ENCODE measurements at regions not wholly inside any gene's neighbourhood (a gene's known extent, or its start where the extent isn't known, plus 50 kb on each side); places are given as distances from the start of the nearest gene placed in this dataset.
A peak's percentile ranks its signal among the peaks of the same experiment; 100 is the strongest.

DNA sequence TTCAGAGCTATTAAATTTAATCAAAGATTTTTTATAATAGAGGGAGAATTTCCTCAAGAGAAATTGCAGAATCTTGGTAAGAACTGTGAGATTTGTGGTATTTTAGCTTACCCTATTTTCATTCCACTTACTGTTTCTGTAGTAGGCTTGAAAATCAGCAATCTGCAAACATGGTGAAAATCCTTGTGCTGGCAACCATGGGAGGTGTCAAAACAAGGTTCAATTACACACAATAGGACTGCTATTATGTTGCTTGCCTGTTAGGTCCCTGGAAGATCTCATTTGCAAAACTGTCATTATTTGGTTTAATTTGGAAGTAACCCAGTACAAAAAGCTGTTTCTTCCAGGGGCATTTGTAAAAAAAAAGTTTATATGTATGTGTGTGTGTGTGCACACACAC, 662.8 kb upstream of the SLITRK6 start:
- H3K27me3 ChIP-seq (ENCODE audit: control insufficient read depth, insufficient read depth, low read length): no peaks in the 10 kb centered on the region
- DNase-seq: no peak
- intact Hi-C loops (cut with DNase I): no loop called here
- H3K27ac ChIP-seq (ENCODE audit: low read depth in 2 of 2, low read length in 2 of 2): no peak overlapping the region
- H3K4me1 ChIP-seq (ENCODE audit: control insufficient read depth in 2 of 3, insufficient read depth in 2 of 3, low read depth in 1 of 3, low read length in 3 of 3): no peaks in the 10 kb centered on the region
- no peaks in the 10 kb centered on the region for H3K36me3 ChIP-seq (ENCODE audit: control insufficient read depth in 2 of 3, insufficient read depth in 3 of 3, low read length in 3 of 3)
- no peak for FAIRE-seq
- TF ChIP-seq, protein P1, sequence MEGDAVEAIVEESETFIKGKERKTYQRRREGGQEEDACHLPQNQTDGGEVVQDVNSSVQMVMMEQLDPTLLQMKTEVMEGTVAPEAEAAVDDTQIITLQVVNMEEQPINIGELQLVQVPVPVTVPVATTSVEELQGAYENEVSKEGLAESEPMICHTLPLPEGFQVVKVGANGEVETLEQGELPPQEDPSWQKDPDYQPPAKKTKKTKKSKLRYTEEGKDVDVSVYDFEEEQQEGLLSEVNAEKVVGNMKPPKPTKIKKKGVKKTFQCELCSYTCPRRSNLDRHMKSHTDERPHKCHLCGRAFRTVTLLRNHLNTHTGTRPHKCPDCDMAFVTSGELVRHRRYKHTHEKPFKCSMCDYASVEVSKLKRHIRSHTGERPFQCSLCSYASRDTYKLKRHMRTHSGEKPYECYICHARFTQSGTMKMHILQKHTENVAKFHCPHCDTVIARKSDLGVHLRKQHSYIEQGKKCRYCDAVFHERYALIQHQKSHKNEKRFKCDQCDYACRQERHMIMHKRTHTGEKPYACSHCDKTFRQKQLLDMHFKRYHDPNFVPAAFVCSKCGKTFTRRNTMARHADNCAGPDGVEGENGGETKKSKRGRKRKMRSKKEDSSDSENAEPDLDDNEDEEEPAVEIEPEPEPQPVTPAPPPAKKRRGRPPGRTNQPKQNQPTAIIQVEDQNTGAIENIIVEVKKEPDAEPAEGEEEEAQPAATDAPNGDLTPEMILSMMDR (IDR thresholded peaks at IDR 0.05; ENCODE audit: borderline replicate concordance, extremely low read depth, insufficient read depth): no peak
- H3K4me3 ChIP-seq (ENCODE audit: low read length in 3 of 3): no peak overlapping the region
- no peak overlapping the region for H3K9ac ChIP-seq (ENCODE audit: low read length in 3 of 3)
- no peaks in the 10 kb centered on the region for H3K9me3 ChIP-seq (ENCODE audit: control insufficient read depth in 2 of 3, insufficient read depth in 1 of 3, low read length in 3 of 3)

DNA sequence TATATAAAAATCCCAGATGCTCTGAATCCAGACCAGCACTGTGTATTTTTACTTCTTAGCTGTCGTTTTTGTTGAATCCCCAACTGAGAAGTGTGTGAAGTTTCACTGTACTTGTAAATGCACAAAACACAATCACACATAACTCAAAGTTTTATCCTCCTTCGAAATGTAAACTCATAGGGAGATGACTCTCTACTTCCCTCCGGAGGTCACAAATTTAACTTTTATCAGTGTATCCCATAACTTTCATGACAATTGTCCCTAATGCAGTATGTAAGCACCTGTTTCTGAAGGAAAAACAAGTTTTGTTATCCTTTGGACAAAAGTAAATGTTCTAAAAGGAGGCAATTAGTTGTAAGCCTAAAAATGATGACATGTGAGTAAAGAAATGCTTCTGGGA, 665.0 kb upstream of the SLITRK6 start:
- DNase-seq: peak in 2 of 5 donors; percentile 1 to 3

DNA sequence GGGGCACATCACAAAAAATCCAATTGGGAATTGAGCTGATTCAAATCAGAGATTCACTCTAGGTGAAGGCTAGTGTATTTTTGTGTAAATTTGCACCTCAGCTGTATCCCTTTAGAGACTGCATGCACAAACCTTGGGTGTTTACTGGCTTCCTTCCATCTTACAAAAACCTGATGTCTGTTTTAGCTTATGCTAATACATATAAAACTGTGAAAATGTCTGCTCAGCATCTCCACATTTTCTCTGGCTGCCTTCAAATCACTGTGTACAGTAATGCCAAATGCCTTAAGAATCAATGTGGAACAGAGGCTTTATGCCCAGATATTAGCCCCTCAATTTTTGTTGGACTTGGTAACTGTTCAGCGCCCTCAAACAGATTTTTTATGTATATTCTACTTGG, 675.8 kb upstream of the SLITRK6 start:
- intact Hi-C loops (cut with DNase I): no loop called here
- H3K36me3 ChIP-seq (ENCODE audit: control insufficient read depth in 2 of 3, insufficient read depth in 3 of 3, low read length in 3 of 3): no peaks in the 10 kb centered on the region
- no peak overlapping the region for H3K9ac ChIP-seq (ENCODE audit: low read length in 3 of 3)
- TF ChIP-seq, protein P1 (IDR thresholded peaks at IDR 0.05; ENCODE audit: borderline replicate concordance, extremely low read depth, insufficient read depth): no peak
- no peaks in the 10 kb centered on the region for H3K9me3 ChIP-seq (ENCODE audit: control insufficient read depth in 2 of 3, insufficient read depth in 1 of 3, low read length in 3 of 3)
- DNase-seq (no peak), FAIRE-seq (no peak)
- no peak overlapping the region for H3K27ac ChIP-seq (ENCODE audit: low read depth in 2 of 2, low read length in 2 of 2)
- H3K4me1 ChIP-seq (ENCODE audit: control insufficient read depth in 2 of 3, insufficient read depth in 2 of 3, low read depth in 1 of 3, low read length in 3 of 3): no peaks in the 10 kb centered on the region
- H3K27me3 ChIP-seq (ENCODE audit: control insufficient read depth, insufficient read depth, low read length): no peaks in the 10 kb centered on the region
- H3K4me3 ChIP-seq (ENCODE audit: low read length in 3 of 3): no peak overlapping the region

More for the DNA sequence above, 665.0 kb upstream of the SLITRK6 start:
- no peaks in the 10 kb centered on the region for H3K9me3 ChIP-seq (ENCODE audit: control insufficient read depth in 2 of 3, insufficient read depth in 1 of 3, low read length in 3 of 3)
- FAIRE-seq: no peak
- no peak overlapping the region for H3K4me3 ChIP-seq (ENCODE audit: low read length in 3 of 3)
- H3K36me3 ChIP-seq (ENCODE audit: control insufficient read depth in 2 of 3, insufficient read depth in 3 of 3, low read length in 3 of 3): no peaks in the 10 kb centered on the region
- no peak overlapping the region for H3K9ac ChIP-seq (ENCODE audit: low read length in 3 of 3)
- H3K27ac ChIP-seq (ENCODE audit: low read depth in 2 of 2, low read length in 2 of 2): no peak overlapping the region
- intact Hi-C loops (cut with DNase I): no loop called here
- TF ChIP-seq, protein P1 (IDR thresholded peaks at IDR 0.05; ENCODE audit: borderline replicate concordance, extremely low read depth, insufficient read depth): no peak
- no peaks in the 10 kb centered on the region for H3K27me3 ChIP-seq (ENCODE audit: control insufficient read depth, insufficient read depth, low read length)
- no peaks in the 10 kb centered on the region for H3K4me1 ChIP-seq (ENCODE audit: control insufficient read depth in 2 of 3, insufficient read depth in 2 of 3, low read depth in 1 of 3, low read length in 3 of 3)

DNA sequence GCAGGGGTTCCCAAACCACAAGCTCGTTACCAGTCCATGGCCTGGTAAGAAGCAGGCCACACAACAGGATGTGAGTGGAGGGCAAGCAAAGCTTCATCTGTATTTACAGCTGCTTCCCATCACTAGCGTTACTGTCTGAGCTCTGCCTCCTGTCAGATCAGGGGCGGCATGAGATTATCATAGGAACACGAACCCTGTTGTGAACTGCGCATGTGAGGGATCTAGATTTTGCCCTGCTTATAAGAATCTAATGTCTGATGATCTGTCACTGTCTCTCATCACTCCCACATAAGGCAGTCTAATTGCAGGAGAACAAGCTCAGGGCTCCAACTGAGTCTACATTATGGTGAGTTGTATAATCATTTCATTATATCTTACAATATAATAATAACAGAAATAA, 677.4 kb upstream of the SLITRK6 start:
- no peak overlapping the region for H3K27ac ChIP-seq (ENCODE audit: low read depth in 2 of 2, low read length in 2 of 2)
- no peaks in the 10 kb centered on the region for H3K36me3 ChIP-seq (ENCODE audit: control insufficient read depth in 2 of 3, insufficient read depth in 3 of 3, low read length in 3 of 3)
- H3K9ac ChIP-seq (ENCODE audit: low read length in 3 of 3): no peak overlapping the region
- no peak for FAIRE-seq
- TF ChIP-seq, protein P1 (IDR thresholded peaks at IDR 0.05; ENCODE audit: borderline replicate concordance, extremely low read depth, insufficient read depth): no peak
- no peak overlapping the region for H3K4me3 ChIP-seq (ENCODE audit: low read length in 3 of 3)
- H3K27me3 ChIP-seq (ENCODE audit: control insufficient read depth, insufficient read depth, low read length): no peaks in the 10 kb centered on the region
- DNase-seq: no peak
- intact Hi-C loops (cut with DNase I): no loop called here
- H3K9me3 ChIP-seq (ENCODE audit: control insufficient read depth in 2 of 3, insufficient read depth in 1 of 3, low read length in 3 of 3): no peaks in the 10 kb centered on the region
- no peaks in the 10 kb centered on the region for H3K4me1 ChIP-seq (ENCODE audit: control insufficient read depth in 2 of 3, insufficient read depth in 2 of 3, low read depth in 1 of 3, low read length in 3 of 3)

Measured in kidney (tissue), 13 donors.